ENCODE measurements at regions not wholly inside any gene's neighbourhood (a gene's known extent, or its start where the extent isn't known, plus 50 kb on each side); places are given as distances from the start of the nearest gene placed in this dataset.
"Not testable (repeated sequence)": the region's sequence is repeated elsewhere in the genome, so short reads cannot be mapped to it uniquely, and the experiment has no call there.

DNA sequence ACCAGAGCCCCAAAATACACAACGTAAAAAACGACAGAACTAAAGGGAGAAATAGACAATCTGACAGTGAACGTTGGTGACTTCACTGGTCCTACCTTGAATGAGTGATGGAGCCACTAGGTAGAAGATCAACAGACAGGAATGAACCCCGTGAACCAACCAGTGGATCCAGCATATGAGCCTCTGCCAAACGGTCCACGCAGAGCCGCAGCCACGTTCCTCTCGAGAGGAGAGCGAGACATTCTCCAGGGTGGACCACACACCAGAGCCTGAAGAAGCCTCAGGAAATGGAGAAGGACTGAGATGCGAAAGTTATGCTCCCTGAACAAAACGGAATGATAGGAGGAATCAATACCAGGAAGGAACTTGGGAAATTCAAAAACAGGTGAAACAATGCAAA lies 178.4 kb downstream of the RTP5 start:
- Histone ChIP-seq H3K36me3 (ENCODE audit: insufficient read depth, low read length) (no peaks in the 10 kb centered on the region), H3K4me1 (ENCODE audit: insufficient read depth, low read length, poor library complexity, severe bottlenecking) (no peaks in the 10 kb centered on the region), H3K4me2 (ENCODE audit: low read length) (no peak overlapping the region), H3K79me2 (ENCODE audit: insufficient read depth, low read depth, low read length) (no peaks in the 10 kb centered on the region), H3K9me3 (ENCODE audit: low read length) (no peaks in the 10 kb centered on the region), H3K27ac (ENCODE audit: low read depth, low read length, poor library complexity, severe bottlenecking) (no peak overlapping the region), H3K4me3 (ENCODE audit: low read depth, low read length, poor library complexity, severe bottlenecking) (no peak overlapping the region), H3K9me2 (ENCODE audit: insufficient read depth, low read length) (no peaks in the 10 kb centered on the region), H4K20me1 (ENCODE audit: insufficient read depth, low read length) (no peaks in the 10 kb centered on the region), H2AFZ (ENCODE audit: low read length) (no peak overlapping the region)
- BruUV-seq (replicated peaks) = no TSS peak
- ChIA-PET POLR2A (no interaction called here), CTCF (ENCODE audit: unreplicated experiment) (no interaction called here)
- no peak for DNase-seq (ENCODE audit: low spot score)
- intact Hi-C loops (cut with micrococcal nuclease; ENCODE audit: unreplicated experiment) = no loop called here
- TF ChIP-seq, protein P1, sequence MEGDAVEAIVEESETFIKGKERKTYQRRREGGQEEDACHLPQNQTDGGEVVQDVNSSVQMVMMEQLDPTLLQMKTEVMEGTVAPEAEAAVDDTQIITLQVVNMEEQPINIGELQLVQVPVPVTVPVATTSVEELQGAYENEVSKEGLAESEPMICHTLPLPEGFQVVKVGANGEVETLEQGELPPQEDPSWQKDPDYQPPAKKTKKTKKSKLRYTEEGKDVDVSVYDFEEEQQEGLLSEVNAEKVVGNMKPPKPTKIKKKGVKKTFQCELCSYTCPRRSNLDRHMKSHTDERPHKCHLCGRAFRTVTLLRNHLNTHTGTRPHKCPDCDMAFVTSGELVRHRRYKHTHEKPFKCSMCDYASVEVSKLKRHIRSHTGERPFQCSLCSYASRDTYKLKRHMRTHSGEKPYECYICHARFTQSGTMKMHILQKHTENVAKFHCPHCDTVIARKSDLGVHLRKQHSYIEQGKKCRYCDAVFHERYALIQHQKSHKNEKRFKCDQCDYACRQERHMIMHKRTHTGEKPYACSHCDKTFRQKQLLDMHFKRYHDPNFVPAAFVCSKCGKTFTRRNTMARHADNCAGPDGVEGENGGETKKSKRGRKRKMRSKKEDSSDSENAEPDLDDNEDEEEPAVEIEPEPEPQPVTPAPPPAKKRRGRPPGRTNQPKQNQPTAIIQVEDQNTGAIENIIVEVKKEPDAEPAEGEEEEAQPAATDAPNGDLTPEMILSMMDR (conservative IDR thresholded peaks at IDR 0.05; ENCODE audit: low read length) = no peak
- TF ChIP-seq EZH2phosphoT487 (IDR thresholded peaks at IDR 0.05; ENCODE audit: borderline replicate concordance, low read depth, low read length) = no peak

- Histone ChIP-seq H3K79me2 (ENCODE audit: insufficient read depth, low read depth, low read length) (no peaks in the 10 kb centered on the region), H2AFZ (ENCODE audit: low read length) (no peak overlapping the region), H3K36me3 (ENCODE audit: insufficient read depth, low read length) (no peaks in the 10 kb centered on the region), H3K4me2 (ENCODE audit: low read length) (no peak overlapping the region), H3K27ac (ENCODE audit: low read depth, low read length, poor library complexity, severe bottlenecking) (no peak overlapping the region), H3K9me2 (ENCODE audit: insufficient read depth, low read length) (no peaks in the 10 kb centered on the region), H3K4me3 (ENCODE audit: low read depth, low read length, poor library complexity, severe bottlenecking) (no peak overlapping the region), H3K9me3 (ENCODE audit: low read length) (no peaks in the 10 kb centered on the region), H4K20me1 (ENCODE audit: insufficient read depth, low read length) (no peaks in the 10 kb centered on the region), H3K4me1 (ENCODE audit: insufficient read depth, low read length, poor library complexity, severe bottlenecking) (no peaks in the 10 kb centered on the region)
- ChIA-PET CTCF (ENCODE audit: unreplicated experiment) (no interaction called here), POLR2A (no interaction called here)
- BruUV-seq (replicated peaks) = no TSS peak
- no peak for TF ChIP-seq EZH2phosphoT487 (IDR thresholded peaks at IDR 0.05; ENCODE audit: borderline replicate concordance, low read depth, low read length)
- TF ChIP-seq, protein P1 (conservative IDR thresholded peaks at IDR 0.05; ENCODE audit: low read length) = no peak
- intact Hi-C loops (cut with micrococcal nuclease; ENCODE audit: unreplicated experiment) = no loop called here
- no peak for DNase-seq (ENCODE audit: low spot score)
Observed at GRCh38 chr2:242048479-242048878, 178.9 kb downstream of the RTP5 start.

GRCh38 chr2:242049492-242049891 lies 180.0 kb downstream of the RTP5 start:
- H3K4me2 ChIP-seq (ENCODE audit: low read length); H3K36me3 ChIP-seq (ENCODE audit: insufficient read depth, low read length); H3K27ac ChIP-seq (ENCODE audit: low read depth, low read length, poor library complexity, severe bottlenecking); H3K9me2 ChIP-seq (ENCODE audit: insufficient read depth, low read length); BruUV-seq (replicated peaks); H4K20me1 ChIP-seq (ENCODE audit: insufficient read depth, low read length); H3K4me3 ChIP-seq (ENCODE audit: low read depth, low read length, poor library complexity, severe bottlenecking); intact Hi-C loops (cut with micrococcal nuclease; ENCODE audit: unreplicated experiment); POLR2A ChIA-PET; H3K9me3 ChIP-seq (ENCODE audit: low read length); CTCF ChIA-PET (ENCODE audit: unreplicated experiment); H3K4me1 ChIP-seq (ENCODE audit: insufficient read depth, low read length, poor library complexity, severe bottlenecking); H3K79me2 ChIP-seq (ENCODE audit: insufficient read depth, low read depth, low read length); H2AFZ ChIP-seq (ENCODE audit: low read length); DNase-seq (ENCODE audit: low spot score): not testable (repeated sequence)
